HG03025 (cell line): ENCODE measurements at regions not wholly inside any gene's neighbourhood (a gene's known extent, or its start where the extent isn't known, plus 50 kb on each side); places are given as distances from the start of the nearest gene placed in this dataset.
"Not testable (repeated sequence)": the region's sequence is repeated elsewhere in the genome, so short reads cannot be mapped to it uniquely, and the experiment has no call there.

Source experiments
- ATAC-seq: cut with Tn5 transposase; IDR thresholded peaks from one replicate; pipeline ENCODE4 v1.9.1; 2021; ENCODE audit warnings: mild to moderate bottlenecking, moderate library complexity; ENCODE audit not compliant: unreplicated experiment, low FRiP score

DNA sequence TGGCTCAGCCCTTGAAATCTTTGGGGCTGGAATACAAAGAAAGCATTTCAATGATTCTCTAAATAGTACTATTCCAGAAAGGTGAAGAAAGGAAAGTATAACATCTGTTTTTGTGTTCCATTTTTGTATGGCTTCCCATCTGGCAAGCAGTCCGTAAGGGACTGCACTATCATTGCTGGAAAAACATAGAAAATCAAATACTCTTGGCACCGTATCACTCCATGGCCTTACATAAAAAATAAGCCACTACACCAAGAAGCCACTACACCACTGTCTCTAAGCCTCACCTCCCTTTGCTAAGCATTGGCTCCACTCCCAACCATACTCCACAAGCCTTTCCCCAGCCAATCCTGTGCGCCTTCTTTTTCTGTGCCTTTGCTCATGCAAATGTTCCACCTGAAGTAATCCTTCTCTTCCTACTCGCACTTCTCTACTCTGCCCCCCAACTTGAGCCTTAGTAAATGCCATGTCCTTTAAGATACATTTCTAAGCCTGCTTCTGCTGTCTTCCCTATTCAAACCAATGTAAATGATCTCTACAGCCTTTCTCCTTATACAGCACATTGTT, 454.6 kb upstream of the TUSC1 start:
- ATAC-seq = no peak

DNA sequence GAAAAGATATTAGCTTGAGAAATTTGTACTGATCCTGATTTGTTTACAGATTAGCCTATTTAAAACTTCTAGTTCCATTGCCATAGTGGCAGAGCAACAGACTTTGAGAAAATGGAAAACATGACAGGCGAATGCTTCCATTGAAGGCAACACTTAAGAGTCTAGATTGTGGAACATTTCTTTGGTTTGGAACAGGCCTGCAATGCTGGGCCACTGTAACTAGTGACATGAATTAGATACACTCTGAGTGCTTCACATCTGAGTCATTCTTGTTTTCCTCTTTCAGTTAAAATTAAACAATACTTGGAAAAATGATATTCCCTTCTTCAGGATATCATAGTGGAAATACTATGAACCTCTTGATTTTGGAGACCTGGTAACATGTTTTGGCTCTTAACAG, 453.6 kb upstream of the TUSC1 start:
- no peak for ATAC-seq

DNA sequence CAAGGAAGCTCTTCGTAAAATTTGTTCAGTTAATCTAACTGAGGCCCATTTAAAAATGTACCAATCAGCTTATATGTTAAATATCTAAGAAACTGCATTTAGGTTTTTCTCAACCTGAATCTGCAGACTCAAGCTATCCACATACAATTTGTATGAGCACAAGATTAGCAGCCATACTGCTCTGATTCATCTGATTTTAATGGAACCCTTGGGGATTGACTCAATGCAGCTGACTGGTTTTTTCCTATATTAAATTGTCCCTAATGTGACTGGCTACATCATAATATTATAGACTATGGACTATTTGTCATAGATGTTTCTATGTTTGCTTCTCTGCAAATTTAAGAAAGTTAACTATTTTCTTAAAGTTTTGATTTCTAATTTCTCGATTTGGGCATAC, 451.0 kb upstream of the TUSC1 start:
- no peak for ATAC-seq

DNA sequence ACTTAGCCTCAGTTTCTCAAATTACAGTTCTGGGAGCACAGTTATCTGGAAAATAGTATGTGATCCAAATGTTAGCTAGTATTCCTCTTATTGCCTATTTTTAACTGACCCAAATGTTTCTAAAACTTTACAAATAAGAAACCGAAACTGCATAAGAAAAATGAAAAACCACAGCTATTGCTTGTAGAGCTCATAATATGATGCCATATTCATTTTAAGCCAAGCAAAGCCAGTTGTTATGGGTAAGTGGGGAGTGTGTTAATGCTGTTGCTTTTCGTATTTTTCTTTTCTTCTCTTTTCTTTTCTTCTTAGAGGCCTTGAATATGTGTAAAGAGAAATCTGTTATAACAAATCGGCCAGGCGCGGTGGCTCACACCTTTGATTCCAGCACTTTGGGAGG, 447.4 kb upstream of the TUSC1 start:
- ATAC-seq = no peak

DNA sequence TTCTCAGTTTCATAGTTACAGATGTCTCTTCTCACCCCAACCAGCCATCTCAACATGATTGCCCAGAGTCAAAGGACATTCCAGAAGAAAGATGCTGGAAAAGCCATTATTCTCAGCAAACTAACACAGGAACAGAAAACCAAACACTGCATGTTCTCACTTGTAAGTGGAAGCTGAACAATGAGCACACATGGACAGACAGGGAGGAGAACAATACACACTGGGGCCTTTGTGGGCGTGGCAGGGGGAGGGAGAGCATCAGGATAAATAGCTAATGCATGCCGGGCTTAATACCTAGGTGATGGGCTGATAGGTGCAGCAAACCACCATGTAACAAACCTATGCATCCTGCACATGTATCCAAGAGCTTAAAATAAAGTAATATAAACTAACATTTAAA, 437.8 kb upstream of the TUSC1 start:
- ATAC-seq = not testable (repeated sequence)

DNA sequence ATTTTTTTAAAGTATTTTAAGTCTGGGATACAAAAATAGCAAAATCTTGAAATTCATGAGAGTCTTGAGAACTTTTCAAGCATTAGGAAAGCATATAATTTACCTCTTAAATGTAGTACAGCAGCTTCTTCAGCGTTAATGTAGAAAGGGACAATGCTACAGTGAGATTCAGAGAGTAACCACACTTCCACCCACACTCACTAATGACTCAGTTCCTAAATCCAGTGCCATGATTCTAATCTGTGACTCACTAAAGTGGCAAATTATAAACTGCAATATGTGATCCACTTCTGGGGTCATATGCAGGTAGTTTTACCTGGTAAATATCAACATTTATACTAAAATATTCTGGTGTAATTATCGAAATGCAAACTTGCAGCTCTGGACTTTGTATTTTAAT, 434.5 kb upstream of the TUSC1 start:
- ATAC-seq = no peak

DNA sequence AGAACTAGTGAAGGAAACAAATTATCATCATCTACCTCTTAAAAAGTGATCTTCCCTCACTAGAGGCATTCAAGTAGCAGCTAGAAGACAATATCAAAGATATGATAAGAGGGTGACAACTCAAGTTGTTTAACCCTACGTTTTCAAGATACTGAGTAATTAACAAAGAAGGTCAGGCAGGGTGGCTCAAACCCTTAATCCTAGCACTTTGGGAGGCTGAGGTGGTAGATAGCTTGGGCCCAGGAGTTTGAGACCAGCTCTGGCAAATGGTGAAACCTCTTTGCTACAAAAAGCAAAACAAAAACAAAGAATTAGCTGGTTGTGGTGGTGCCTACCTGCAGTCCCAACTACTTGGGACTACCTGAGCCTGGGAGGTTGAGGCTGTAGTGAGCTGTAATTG, 408.2 kb upstream of the TUSC1 start:
- no peak for ATAC-seq

DNA sequence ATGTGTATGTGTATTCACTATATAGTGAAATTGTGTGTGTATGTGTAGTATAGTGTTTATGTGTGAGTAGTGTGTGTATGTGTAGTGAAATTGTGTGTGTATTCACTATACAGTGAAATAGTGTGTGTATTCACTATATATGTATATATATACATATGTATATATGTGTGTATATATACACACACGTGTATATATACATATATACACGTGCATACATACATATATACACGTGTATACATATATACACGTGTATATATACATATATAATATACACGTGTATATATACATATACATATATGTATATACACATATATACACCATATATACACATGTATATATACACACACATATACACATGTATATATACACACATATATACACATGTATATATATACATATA, 403.6 kb upstream of the TUSC1 start:
- no peak for ATAC-seq

DNA sequence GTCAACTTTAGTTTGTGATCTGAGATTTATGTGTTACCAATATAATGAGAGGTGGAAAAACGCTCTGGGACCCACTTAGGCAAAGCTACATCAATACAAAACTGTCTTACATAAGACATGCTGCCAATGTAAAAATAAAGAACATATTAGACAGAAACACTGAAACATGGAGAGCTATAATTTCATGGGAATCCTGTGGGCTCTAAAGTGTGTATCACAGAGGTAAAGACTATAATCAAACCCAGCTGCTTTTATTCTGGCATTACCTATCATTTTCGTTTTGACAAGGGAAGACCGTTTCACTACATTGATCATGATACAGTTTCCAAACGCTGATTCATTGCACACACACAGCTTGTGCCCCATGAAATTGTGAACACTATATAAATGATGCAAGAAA, 400.5 kb upstream of the TUSC1 start:
- ATAC-seq = no peak

DNA sequence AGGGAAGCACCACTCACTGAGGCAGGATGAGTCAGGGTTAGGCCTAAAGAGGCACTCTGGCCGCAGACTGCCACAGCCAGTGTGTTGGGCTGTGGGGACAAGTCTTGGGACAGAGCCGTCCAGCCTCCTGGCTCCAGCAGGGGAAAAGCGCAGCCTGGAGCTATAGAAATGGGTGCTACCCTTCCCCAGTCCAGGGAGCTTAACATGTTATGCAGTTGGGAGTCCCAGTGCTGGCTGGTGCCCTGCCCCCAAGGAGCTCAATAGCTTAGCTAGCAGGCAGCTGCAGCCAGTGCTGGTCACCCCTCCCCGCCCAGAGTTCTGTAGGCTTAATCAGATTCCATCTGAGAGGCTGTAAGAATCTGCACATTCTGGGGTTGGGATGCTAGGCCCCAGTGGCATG, 399.6 kb upstream of the TUSC1 start:
- no peak for ATAC-seq

DNA sequence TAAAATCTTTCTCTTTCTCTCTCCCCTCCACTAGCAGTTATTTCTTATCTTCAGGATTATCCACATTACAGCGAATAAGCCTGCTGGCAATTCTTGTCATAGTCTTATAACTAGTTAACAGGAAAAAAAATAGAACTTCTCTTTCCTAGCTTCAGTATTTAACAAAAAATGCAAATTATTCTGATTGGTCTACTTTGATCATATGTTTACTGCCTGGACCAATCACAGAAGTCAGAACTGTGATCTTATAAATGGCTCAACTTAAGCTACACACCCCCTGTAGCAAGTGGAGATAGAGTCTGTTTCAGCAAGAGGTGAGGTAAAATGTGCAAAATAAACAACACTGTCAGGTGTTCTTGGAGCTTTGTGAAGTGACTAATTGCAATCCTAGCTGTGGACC, 389.4 kb upstream of the TUSC1 start:
- no peak for ATAC-seq

DNA sequence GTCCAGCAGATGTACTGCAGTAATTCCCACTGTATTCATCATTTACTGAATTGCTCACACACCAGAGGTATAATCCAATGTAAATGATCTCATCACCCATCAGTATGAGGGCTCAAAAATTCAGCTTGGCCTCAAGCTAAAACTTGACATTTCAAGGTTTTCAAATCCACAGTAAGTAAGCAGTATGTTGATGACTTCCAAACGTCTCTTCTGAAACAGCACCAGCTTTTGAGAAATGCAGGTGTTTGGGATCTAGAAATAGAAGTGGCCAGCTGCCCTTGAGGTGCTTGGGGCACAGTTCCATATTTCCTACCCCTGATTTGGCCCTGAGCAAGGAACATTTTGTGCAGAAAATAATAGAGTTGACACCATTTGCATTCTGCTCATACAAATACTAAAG, 388.0 kb upstream of the TUSC1 start:
- ATAC-seq = no peak

DNA sequence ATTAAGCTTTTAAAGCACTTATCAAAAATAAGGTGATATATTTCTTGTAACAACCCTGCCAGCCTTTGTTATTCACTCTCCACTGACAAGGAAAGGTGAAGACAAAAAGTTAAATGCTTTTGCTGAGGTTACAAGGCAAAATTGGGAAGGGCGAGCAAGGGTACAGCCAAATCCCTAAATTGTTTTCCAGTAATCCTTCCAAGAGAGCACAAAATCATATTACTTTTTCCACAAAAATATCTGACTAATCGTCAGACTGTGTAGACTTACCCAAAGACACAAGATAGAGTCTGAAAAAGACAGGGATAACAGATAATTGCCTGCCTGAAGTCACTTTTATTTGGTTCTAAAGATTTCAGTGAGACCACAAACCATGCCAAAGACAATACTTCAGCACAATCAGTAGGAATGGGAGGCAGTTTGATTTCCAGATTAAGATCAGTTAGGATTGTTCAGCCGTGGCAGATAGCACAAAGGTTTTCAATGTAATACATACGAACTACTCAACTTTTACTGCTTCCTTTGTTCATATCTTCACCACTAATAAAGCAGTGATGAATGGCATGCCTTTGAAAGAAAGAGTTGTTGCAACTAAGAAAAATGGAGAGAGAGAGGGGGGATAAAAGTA, 383.8 kb upstream of the TUSC1 start:
- no peak for ATAC-seq

DNA sequence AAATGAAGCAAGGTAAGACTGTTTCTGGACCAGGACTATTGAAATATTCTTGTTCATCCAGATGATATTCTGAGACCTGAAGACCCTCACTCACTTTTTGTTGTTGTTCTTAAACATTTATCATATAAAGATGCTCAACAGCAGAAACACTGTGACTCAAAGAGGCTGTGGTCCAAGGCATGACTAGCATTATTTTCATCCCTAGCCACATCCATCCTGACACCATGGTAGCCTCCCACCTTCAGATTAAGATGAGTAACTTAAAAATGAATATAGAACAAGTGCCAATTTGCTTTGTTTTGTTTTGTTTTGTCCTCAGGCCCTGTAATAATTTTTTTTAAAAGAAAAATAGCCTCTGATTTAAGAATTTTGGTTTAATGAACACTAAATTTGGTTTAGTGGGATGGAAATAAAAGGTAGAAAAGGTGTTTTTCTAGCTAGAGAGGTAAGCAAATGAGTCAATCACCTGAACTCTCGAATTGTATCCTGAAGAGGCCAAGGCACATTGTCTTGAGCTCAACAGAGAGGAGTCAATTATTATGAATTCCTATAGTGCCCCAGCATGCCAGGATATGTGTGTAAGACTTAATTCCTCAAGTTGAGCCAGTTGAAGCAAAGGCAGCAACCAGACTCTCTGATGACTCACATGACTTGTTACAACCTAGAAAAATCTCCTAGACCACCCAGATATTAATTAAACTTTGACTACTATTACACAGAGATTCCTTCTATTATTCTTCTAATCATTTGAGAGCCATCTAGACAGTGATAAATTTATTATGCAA, 380.1 kb upstream of the TUSC1 start:
- no peak for ATAC-seq

DNA sequence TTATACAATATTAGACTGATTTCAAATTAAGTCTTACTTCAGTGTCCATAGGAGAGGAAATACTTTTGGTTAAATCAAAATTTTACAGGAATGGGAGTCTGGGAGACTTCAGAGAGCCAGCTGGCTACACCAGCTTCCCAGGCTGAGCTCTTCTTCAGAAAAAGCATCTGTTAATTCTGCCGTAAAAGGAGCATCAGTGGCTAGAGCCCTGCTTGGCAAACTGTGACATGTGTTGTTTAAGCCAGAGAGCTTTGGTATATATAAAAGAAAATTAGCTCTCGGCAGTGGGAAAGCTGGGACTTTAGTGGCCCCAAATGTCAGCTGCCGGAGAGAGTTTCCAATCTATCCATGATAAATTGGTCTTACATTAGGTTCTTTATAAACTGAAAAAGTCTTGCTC, 378.8 kb upstream of the TUSC1 start:
- ATAC-seq = no peak

DNA sequence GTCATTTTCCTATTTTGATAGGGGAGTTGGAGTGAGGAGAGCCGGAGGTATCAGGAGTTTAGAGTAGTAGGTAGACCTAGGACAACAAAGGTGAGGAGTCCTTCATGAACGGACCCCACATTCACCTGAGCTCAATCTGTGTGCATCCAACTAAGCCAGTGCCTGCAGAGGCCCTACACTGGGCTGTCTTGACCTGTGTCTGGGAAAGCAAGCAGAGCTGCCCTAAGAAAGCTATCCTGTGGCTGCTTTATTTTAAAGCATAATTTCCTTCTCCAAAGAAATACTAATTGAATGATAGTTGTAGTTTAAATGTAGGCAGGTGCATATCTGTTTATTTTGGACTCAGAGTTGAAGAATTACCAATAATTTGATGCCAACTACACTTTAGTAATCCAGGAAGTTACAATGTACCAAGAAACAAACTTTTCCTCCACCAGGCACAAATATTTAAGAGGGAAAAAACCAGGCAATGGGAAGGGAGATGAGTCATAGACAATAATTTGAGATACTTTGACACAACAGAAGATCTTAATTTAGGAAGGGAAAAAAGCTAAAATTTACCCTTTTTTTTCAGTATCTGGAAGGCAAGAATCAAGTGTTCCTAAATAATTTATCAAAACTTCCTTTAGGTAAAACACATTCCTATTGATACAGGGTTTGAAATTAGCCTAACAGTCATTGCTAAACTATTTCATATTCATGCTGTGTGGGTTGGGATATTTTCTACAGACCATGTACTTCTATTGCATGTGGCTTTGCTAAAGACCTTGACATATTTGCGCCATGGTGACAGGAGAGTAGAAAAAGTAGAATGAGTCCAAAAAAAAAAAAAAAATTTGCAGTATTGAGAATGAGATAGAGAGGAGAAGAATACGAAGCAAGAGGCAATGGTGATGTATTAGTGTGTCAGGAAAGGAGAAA, 376.6 kb upstream of the TUSC1 start:
- ATAC-seq = no peak

DNA sequence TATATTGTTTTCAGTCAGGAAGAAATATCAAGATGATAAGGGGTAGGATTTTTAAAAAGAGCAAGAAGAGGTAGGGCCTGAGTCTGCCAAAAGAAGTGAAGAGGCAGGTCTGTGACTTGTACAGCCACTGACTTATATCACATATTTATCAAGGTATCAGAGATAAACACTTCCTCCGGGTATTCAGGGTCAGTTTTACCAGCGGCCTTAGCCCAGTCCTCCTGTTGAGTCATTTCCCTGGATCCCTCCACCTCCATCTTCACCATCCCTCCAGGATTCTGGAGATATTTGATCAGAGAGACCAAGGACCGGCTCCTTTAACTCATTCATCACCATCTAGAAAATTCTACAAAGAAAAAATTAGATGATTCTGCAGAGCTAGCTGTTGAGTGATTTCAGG, 375.7 kb upstream of the TUSC1 start:
- ATAC-seq = no peak

DNA sequence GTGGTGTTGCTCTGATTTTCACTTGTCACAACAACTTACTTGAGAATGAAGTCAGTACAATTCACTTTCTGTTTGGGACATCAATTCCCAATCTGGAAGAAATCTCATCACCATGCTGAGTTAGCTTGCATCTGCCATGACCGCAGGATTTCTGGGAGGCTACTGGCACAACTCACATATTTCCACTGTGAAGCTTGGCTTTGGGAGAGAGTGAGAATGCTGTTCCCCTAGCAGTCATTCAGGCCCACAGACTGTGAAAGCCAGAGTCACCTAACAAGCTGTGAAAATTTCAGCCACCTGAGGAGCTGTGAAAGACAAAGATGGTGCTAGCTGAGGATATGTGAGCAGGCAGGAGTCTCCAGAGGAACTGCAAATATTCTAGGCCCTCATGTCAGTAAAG, 365.2 kb upstream of the TUSC1 start:
- no peak for ATAC-seq

DNA sequence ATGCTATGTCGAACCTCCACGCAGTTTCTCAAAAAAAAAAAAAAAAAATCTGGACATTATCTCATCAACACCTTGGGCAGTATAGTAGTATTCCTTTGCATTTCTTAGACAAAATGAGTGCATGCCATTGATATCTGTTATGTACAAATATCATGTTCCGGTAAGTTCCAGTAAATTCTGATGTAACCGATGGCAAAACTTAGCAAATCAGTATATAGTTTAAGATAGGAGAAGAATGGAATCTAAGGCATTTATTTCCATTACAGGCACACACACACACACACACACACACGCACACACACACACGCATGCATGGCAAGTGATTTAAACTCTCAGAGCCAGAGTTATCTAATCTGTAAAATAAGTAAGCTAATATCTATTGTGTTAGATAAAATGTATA, 356.5 kb upstream of the TUSC1 start:
- ATAC-seq = no peak

DNA sequence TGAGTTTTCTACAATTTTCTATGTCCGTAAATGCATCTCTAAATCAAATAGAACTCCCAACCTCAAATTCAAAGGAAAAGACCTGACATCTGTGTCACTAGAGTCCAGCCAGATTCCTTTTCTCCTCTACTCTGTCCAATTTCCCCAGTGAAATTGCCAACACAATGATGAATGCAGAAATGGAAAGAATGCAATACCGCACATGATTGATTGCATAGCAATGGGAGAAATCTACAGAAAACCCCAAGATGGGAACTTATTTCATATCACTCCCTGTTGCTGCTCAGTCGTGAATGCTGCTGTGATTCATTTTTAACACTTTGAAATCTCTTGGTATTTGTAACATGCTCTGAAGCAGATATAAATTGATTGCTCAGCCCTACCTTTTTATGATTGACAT, 355.1 kb upstream of the TUSC1 start:
- ATAC-seq = no peak

DNA sequence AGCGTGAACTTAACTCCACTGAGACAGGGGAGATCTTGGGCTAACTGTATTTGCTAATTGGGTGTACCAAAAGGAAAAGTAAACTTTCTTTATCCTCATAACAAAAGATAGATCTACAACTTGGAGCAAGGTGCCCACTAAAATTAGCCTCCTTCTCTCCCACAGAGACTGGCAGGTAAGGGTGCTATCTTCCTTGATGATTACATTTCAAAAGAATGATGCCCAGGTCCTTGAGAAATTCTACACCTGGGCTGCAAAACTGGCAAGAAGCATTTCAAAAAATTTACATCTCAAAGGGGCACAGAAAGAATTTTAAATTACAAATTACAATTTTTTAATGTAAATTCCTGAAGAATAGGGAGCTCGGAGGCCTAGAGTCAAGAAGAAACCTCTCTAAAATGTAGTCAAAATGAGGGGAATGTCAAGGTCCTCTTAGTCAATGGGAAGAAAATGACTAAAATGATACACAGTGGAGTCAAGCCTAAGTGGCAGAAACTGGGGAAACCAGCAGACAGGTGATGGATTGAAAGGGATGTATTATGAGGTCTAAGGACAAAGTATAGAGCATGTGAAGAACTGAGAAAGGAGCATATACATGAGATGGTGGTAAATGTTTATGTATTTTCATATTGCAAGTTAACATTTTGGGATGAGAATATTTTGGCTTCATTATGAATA, 348.3 kb upstream of the TUSC1 start:
- no peak for ATAC-seq
